GM12878 (cell line): ENCODE measurements at regions not wholly inside any gene's neighbourhood (a gene's known extent, or its start where the extent isn't known, plus 50 kb on each side); places are given as distances from the start of the nearest gene placed in this dataset.

Experiments used
- ATAC-seq: fragments of 200-7000 bp; cut with Tn5 transposase; 3 replicates; pipeline ENCODE4 v1.9.1; 2020; ENCODE audit warnings: mild to moderate bottlenecking, moderate library complexity
- BruUV-seq: library from RNA; stranded (reverse); fragments of 400-500 nt; replicated peaks from 2 replicates; lab custom pipeline; 2021; lab: Mats Ljungman, UMichigan
- CTCF ChIA-PET: fragments of 300-600 bp; sonication (Branson Sonifier 250); formaldehyde crosslinking; extraction: SDS; loops from one replicate; lab custom pipeline; 2021; ENCODE audit warnings: inconsistent platforms; lab: Yijun Ruan, JAX
- POLR2A ChIA-PET: fragments of 350-600 bp; formaldehyde crosslinking; extraction: SDS; loops from one replicate; lab custom pipeline; 2021; ENCODE audit warnings: inconsistent platforms; lab: Charles Lee
- RAD21 ChIA-PET: fragments of 300-600 bp; sonication (Branson Sonifier 250); formaldehyde crosslinking; loops from one replicate; lab custom pipeline; 2023; ENCODE audit warnings: antibody characterized with exemption; ENCODE audit not compliant: unreplicated experiment; lab: Charles Lee
- SMC1A ChIA-PET: fragments of 300-600 bp; sonication (Branson Sonifier 250); formaldehyde crosslinking; loops from one replicate; lab custom pipeline; 2023; ENCODE audit not compliant: unreplicated experiment, uncharacterized antibody; lab: Charles Lee
- DNase-seq: peaks from one replicate; pipeline ENCODE4 v3.0.0-alpha.2; 2011; ENCODE audit warnings: low read depth, low spot score
- FAIRE-seq: peaks from 3 replicates; lab custom pipeline; 2011; peaks lifted over from hg19 to GRCh38; lab: Jason Lieb, UNC
- H2AFZ ChIP-seq: 2 replicates; pipeline ENCODE4 v1.6.0; 2011; ENCODE audit warnings: low read depth, low read length, control low read depth; ENCODE audit not compliant: control insufficient read depth
- H3K27ac ChIP-seq: 2 replicates; pipeline ENCODE4 v1.5.1; 2011; ENCODE audit warnings: control low read depth; ENCODE audit not compliant: control insufficient read depth, insufficient read depth
- H3K27me3 ChIP-seq, 2 experiments: replicated peaks in 1 of 2; 2 replicates each; pipeline versions ENCODE4 v1.6.0 to v1.6.1; 2011; ENCODE audit warnings: low read length in 1 of 2; ENCODE audit not compliant: control insufficient read depth in 2 of 2, insufficient read depth in 2 of 2
- H3K36me3 ChIP-seq, 2 experiments: 2 replicates each; pipeline ENCODE4 v1.5.1; 2011; ENCODE audit warnings: low read length in 1 of 2; ENCODE audit not compliant: control insufficient read depth in 2 of 2, insufficient read depth in 2 of 2
- H3K4me1 ChIP-seq: 2 replicates; pipeline ENCODE4 v1.6.1; 2011; ENCODE audit warnings: mild to moderate bottlenecking, low read length, moderate library complexity, mixed read lengths; ENCODE audit not compliant: control insufficient read depth, insufficient read depth
- H3K4me2 ChIP-seq: 2 replicates; pipeline ENCODE4 v1.6.0; 2011; ENCODE audit warnings: control low read depth; ENCODE audit not compliant: control insufficient read depth, insufficient read depth
- H3K4me3 ChIP-seq: fragments of 200-600 bp; sonication (generic); 2 replicates; pipeline ENCODE4 v1.5.1; 2016
- H3K79me2 ChIP-seq: 2 replicates; pipeline ENCODE4 v1.6.0; 2011; ENCODE audit warnings: low read length; ENCODE audit not compliant: control insufficient read depth, insufficient read depth
- H3K9ac ChIP-seq: 2 replicates; pipeline ENCODE4 v1.8.0; 2011; ENCODE audit warnings: low read length, control low read depth, mixed read lengths; ENCODE audit not compliant: control insufficient read depth, insufficient read depth
- H3K9me3 ChIP-seq: replicated peaks from 3 replicates; pipeline ENCODE4 v1.5.1; 2011; ENCODE audit warnings: mild to moderate bottlenecking, low read length; ENCODE audit not compliant: control insufficient read depth, insufficient read depth
- H4K20me1 ChIP-seq: 2 replicates; pipeline ENCODE4 v1.6.0; 2011; ENCODE audit not compliant: control insufficient read depth, insufficient read depth
- KAT2A ChIP-seq: conservative IDR thresholded peaks from 2 replicates; pipeline ENCODE4 v1.6.1; 2011; ENCODE audit warnings: low read depth, low read length; ENCODE audit not compliant: control insufficient read depth
- NBN ChIP-seq: fragments of 450-650 bp; IDR thresholded peaks from 2 replicates; pipeline ENCODE4 v1.6.1; 2016
- SMC3 ChIP-seq: IDR thresholded peaks from 2 replicates; pipeline ENCODE4 v1.6.1; 2011; ENCODE audit warnings: low read length, improper control_type of control experiment, borderline replicate concordance
- TAF1 ChIP-seq: IDR thresholded peaks from 2 replicates; pipeline ENCODE4 v1.6.1; 2011; ENCODE audit warnings: mild to moderate bottlenecking, low read depth, low read length, borderline replicate concordance
- TCF3 ChIP-seq: IDR thresholded peaks from 2 replicates; pipeline ENCODE4 v1.6.1; 2012; ENCODE audit warnings: low read depth, mild to moderate bottlenecking, low read length, borderline replicate concordance; ENCODE audit not compliant: insufficient read depth
- ZBTB4 ChIP-seq: fragments of 450-650 bp; formaldehyde crosslinking; IDR thresholded peaks from 2 replicates; pipeline ENCODE4 v1.4.0; 2022; ENCODE audit warnings: mild to moderate bottlenecking, moderate library complexity
- ZNF384 ChIP-seq: IDR thresholded peaks from 2 replicates; pipeline ENCODE4 v1.6.1; 2012; ENCODE audit warnings: low read depth, mild to moderate bottlenecking, low read length, improper control_type of control experiment, borderline replicate concordance
- ZZZ3 ChIP-seq: IDR thresholded peaks from 2 replicates; pipeline ENCODE4 v1.6.1; 2011; ENCODE audit warnings: low read depth; ENCODE audit not compliant: control insufficient read depth, insufficient read length
- WGBS: methylation state at CpG from one replicate; pipeline ENCODE4 v1.1.6; 2016; ENCODE audit warnings: low lambda C conversion rate; ENCODE audit not compliant: insufficient replicate concordance, insufficient coverage; ENCODE audit errors: missing lambda C conversion rate; 5-methylcytosine and 5-hydroxymethylcytosine counted together
- in situ Hi-C: fragments of 300-500 bp; cut with MboI; formaldehyde crosslinking; loops from 9 replicates; pipeline ENCODE4 v1.14.3; 2018; ENCODE audit warnings: mixed read lengths
- intact Hi-C: fragments of 100-400 bp; cut with micrococcal nuclease; formaldehyde crosslinking; loops from one replicate; pipeline ENCODE4 v1.14.2; 2022; ENCODE audit not compliant: unreplicated experiment

GRCh38 chr19:31449379-31449778, 100.1 kb upstream of the TSHZ3 start (continued):
- TF ChIP-seq ZBTB4, result no peak
- no peak for TF ChIP-seq KAT2A
- TF ChIP-seq ZZZ3, result no peak
- TF ChIP-seq ZNF384, result no peak
- TF ChIP-seq TCF3, result no peak
- no peak for TF ChIP-seq SMC3

- Histone ChIP-seq H3K4me2 (no peak overlapping the region), H4K20me1 (no peaks in the 10 kb centered on the region), H2AFZ (no peak overlapping the region), H3K9me3 (no peaks in the 10 kb centered on the region; the same call in 2 of the 3 replicates), H3K27me3 (no peaks in the 10 kb centered on the region), H3K9ac (no peak overlapping the region), H3K4me1 (no peaks in the 10 kb centered on the region), H3K79me2 (no peaks in the 10 kb centered on the region), H3K4me3 (no peak overlapping the region), H3K27ac (no peak overlapping the region), H3K36me3 (no peaks in the 10 kb centered on the region)
- SMC1A ChIA-PET, result no interaction called here
- no TSS peak for BruUV-seq
- intact Hi-C loops (no loop called here), in situ Hi-C loops (no loop called here)
- 57% methylated on average over 5 of the region's 5 CpGs for WGBS
- RAD21 ChIA-PET, result no interaction called here
- CTCF ChIA-PET, result no interaction called here
- ATAC-seq (no peak), DNase-seq (no peak), FAIRE-seq (no peak)
- POLR2A ChIA-PET, result no interaction called here
- TF ChIP-seq NBN (no peak), TAF1 (no peak)
These were observed 101.5 kb upstream of the TSHZ3 start for GRCh38 chr19:31450696-31451095.
